NCI-H2227 treated with DMSO at 0.1 percent for 48 hours (cell line): ENCODE measurements at regions not wholly inside any gene's neighbourhood (a gene's known extent, or its start where the extent isn't known, plus 50 kb on each side); places are given as distances from the start of the nearest gene placed in this dataset.
"Not testable (repeated sequence)": the region's sequence is repeated elsewhere in the genome, so short reads cannot be mapped to it uniquely, and the experiment has no call there.

Source experiments
- DNase-seq: peaks from one replicate; lab custom pipeline; 2025; lab: John Stamatoyannopoulos, UW

- DNase-seq: no peak
Measured at GRCh38 chr2:52294628-52295027, 1262.7 kb upstream of the NRXN1 start.

- no peak for DNase-seq
Measured at GRCh38 chr2:52292801-52293200, 1260.9 kb upstream of the NRXN1 start.

- DNase-seq: no peak
Measured at GRCh38 chr2:52289741-52290140, 1257.8 kb upstream of the NRXN1 start.

GRCh38 chr2:52288596-52288995 is 1256.7 kb upstream of the NRXN1 start:
- DNase-seq: no peak

- no peak for DNase-seq
Measured at GRCh38 chr2:52269696-52270485, 1238.0 kb upstream of the NRXN1 start.

GRCh38 chr2:52264911-52265310 is 1233.0 kb upstream of the NRXN1 start:
- DNase-seq: no peak

- DNase-seq: no peak
Measured at GRCh38 chr2:52264488-52264887, 1232.6 kb upstream of the NRXN1 start.

GRCh38 chr2:52260904-52261303 is 1229.0 kb upstream of the NRXN1 start:
- DNase-seq: no peak

- DNase-seq: not testable (repeated sequence)
Measured at GRCh38 chr2:52258967-52259366, 1227.0 kb upstream of the NRXN1 start.

- DNase-seq: no peak
Measured at GRCh38 chr2:52258038-52258437, 1226.1 kb upstream of the NRXN1 start.

- no peak for DNase-seq
Measured at GRCh38 chr2:52253416-52253980, 1221.6 kb upstream of the NRXN1 start.

- DNase-seq: no peak
Measured at GRCh38 chr2:52238782-52239181, 1206.8 kb upstream of the NRXN1 start.

GRCh38 chr2:52222128-52222527 is 1190.2 kb upstream of the NRXN1 start:
- no peak for DNase-seq

GRCh38 chr2:52220393-52220792 is 1188.5 kb upstream of the NRXN1 start:
- no peak for DNase-seq

GRCh38 chr2:52210611-52211010 is 1178.7 kb upstream of the NRXN1 start:
- no peak for DNase-seq

- no peak for DNase-seq
Measured at GRCh38 chr2:52210161-52210560, 1178.2 kb upstream of the NRXN1 start.

- no peak for DNase-seq
Measured at GRCh38 chr2:52194342-52194741, 1162.4 kb upstream of the NRXN1 start.

GRCh38 chr2:52193804-52194203 is 1161.9 kb upstream of the NRXN1 start:
- no peak for DNase-seq

GRCh38 chr2:52192656-52193055 is 1160.7 kb upstream of the NRXN1 start:
- DNase-seq: no peak

GRCh38 chr2:52181080-52181479 is 1149.1 kb upstream of the NRXN1 start:
- DNase-seq: no peak

GRCh38 chr2:52178845-52179244 is 1146.9 kb upstream of the NRXN1 start:
- no peak for DNase-seq

GRCh38 chr2:52145005-52145404 is 1113.1 kb upstream of the NRXN1 start:
- DNase-seq: no peak

- DNase-seq: no peak
Measured at GRCh38 chr2:52144590-52144989, 1112.7 kb upstream of the NRXN1 start.

GRCh38 chr2:52141076-52141475 is 1109.1 kb upstream of the NRXN1 start:
- DNase-seq: no peak
